Bronchial epithelial cell (primary cell): ENCODE measurements at regions not wholly inside any gene's neighbourhood (a gene's known extent, or its start where the extent isn't known, plus 50 kb on each side); places are given as distances from the start of the nearest gene placed in this dataset.

Experiments used
- DNase-seq: peaks from one replicate; pipeline ENCODE4 v3.0.0-alpha.2; 2010; ENCODE audit warnings: low read depth
- FAIRE-seq: peaks from 2 replicates; lab custom pipeline; 2011; peaks lifted over from hg19 to GRCh38; lab: Jason Lieb, UNC
- H3K27me3 ChIP-seq: 2 replicates; pipeline ENCODE4 v1.5.1; 2011; ENCODE audit warnings: low read length; ENCODE audit not compliant: control insufficient read depth, insufficient read depth
- H3K36me3 ChIP-seq: 2 replicates; pipeline ENCODE4 v1.5.1; 2011; ENCODE audit warnings: low read length; ENCODE audit not compliant: control insufficient read depth, insufficient read depth
- H3K4me3 ChIP-seq: 2 replicates; pipeline ENCODE4 v1.5.1; 2011; ENCODE audit warnings: mild to moderate bottlenecking, low read depth, low read length, control low read depth
- TF ChIP-seq, protein P1 (sequence below): IDR thresholded peaks from 2 replicates; pipeline ENCODE4 v1.5.1; 2011; ENCODE audit warnings: mild to moderate bottlenecking, moderate library complexity, low read length, control low read depth, inconsistent platforms; ENCODE audit not compliant: insufficient read depth, severe bottlenecking

DNA sequence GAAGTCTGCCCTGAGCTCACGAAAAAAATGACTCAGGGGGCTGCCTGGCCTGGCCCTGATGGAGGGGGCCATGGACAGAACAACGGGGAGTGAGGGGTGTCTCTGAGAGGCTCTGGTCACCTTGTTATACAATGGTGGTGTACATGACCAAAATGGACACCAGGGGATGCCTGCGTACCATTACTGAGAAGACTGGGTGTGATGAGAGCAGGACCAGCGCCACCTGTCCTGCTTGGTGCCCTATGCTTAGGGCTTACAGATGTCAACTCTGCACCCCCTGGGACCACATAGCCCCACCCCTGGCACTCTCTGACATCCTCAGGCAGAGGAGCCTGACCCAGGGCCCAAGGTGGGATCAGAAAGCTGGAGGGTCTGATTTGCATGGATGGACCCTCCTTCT, 104.8 kb downstream of the ZNF280B start:
- H3K4me3 ChIP-seq, result no peak overlapping the region
- peaks cover 6% of the 10 kb centered on the region for H3K27me3 ChIP-seq
- H3K36me3 ChIP-seq, result no peaks in the 10 kb centered on the region
- TF ChIP-seq, protein P1, sequence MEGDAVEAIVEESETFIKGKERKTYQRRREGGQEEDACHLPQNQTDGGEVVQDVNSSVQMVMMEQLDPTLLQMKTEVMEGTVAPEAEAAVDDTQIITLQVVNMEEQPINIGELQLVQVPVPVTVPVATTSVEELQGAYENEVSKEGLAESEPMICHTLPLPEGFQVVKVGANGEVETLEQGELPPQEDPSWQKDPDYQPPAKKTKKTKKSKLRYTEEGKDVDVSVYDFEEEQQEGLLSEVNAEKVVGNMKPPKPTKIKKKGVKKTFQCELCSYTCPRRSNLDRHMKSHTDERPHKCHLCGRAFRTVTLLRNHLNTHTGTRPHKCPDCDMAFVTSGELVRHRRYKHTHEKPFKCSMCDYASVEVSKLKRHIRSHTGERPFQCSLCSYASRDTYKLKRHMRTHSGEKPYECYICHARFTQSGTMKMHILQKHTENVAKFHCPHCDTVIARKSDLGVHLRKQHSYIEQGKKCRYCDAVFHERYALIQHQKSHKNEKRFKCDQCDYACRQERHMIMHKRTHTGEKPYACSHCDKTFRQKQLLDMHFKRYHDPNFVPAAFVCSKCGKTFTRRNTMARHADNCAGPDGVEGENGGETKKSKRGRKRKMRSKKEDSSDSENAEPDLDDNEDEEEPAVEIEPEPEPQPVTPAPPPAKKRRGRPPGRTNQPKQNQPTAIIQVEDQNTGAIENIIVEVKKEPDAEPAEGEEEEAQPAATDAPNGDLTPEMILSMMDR, result no peak
- DNase-seq, result no peak
- FAIRE-seq, result peak; percentile 32

DNA sequence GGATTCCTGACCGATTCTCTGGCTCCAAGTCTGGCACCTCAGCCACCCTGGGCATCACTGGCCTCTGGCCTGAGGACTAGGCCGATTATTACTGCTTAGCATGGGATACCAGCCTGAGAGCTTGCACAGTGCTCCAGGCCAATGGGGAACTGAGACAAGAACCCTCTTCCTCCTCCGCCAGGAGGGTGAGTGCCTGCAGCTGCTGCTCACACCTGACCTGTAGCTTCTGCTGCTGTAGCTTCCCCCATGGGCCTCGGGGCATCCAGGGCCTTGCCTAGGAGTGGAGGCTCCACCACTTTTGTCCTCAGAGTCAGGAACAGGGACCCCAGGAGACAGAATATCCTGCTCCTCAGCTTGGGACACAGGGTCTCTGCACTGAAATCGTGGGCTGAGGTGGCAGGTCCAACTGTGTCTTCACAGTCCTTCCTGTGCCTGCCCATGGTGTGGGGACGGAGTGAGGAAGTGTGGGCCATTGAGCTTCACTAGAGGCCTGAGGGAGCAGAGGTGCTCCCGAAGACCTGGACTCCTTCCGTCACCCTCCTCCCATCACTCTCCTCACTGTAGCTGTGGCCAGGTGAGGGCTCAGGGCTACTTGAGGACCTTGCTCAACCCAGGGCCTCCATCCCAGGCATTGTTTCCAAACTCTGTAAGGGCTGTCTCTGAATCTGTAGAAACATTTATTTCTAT, 103.8 kb downstream of the ZNF280B start:
- FAIRE-seq (no peak), DNase-seq (no peak)
- Histone ChIP-seq H3K27me3 (peaks cover 6% of the 10 kb centered on the region), H3K4me3 (no peak overlapping the region), H3K36me3 (no peaks in the 10 kb centered on the region)
- TF ChIP-seq, protein P1, result no peak

- H3K4me3 ChIP-seq, result no peak overlapping the region
- FAIRE-seq (no peak), DNase-seq (no peak)
- H3K36me3 ChIP-seq, result no peaks in the 10 kb centered on the region
- H3K27me3 ChIP-seq, result peaks cover 5% of the 10 kb centered on the region
- TF ChIP-seq, protein P1, result no peak
Measured at GRCh38 chr22:22406445-22407027, 102.0 kb downstream of the ZNF280B start.

- FAIRE-seq, result peak; percentile 60
- Histone ChIP-seq H3K36me3 (no peaks in the 10 kb centered on the region), H3K27me3 (peaks cover 5% of the 10 kb centered on the region), H3K4me3 (no peak overlapping the region)
- TF ChIP-seq, protein P1, result no peak
- no peak for DNase-seq
Measured at GRCh38 chr22:22407061-22407460, 101.5 kb downstream of the ZNF280B start.

- no peaks in the 10 kb centered on the region for H3K36me3 ChIP-seq
- no peak for DNase-seq
- no peak overlapping the region for H3K4me3 ChIP-seq
- FAIRE-seq, result peak; percentile 7
- H3K27me3 ChIP-seq, result peaks cover 5% of the 10 kb centered on the region
- TF ChIP-seq, protein P1, result no peak
Measured at GRCh38 chr22:22408269-22408668, 100.3 kb downstream of the ZNF280B start.
